ENCODE measurements at regions not wholly inside any gene's neighbourhood (a gene's known extent, or its start where the extent isn't known, plus 50 kb on each side); places are given as distances from the start of the nearest gene placed in this dataset.

- TF ChIP-seq REST (IDR thresholded peaks at IDR 0.05; ENCODE audit: insufficient read depth in 1 of 2, low read depth in 2 of 2, low read length in 2 of 2) (no peak), SIN3A (IDR thresholded peaks at IDR 0.05; ENCODE audit: borderline replicate concordance, insufficient read depth, low read length) (no peak), POLR2AphosphoS5 (IDR thresholded peaks at IDR 0.05; ENCODE audit: low read depth, low read length) (no peak), TAF1 (IDR thresholded peaks at IDR 0.05; ENCODE audit: borderline replicate concordance, insufficient read depth, low read length) (no peak), FOXP2 (optimal IDR thresholded peaks at IDR 0.05; ENCODE audit: borderline replicate concordance, extremely low read depth, extremely low read length, insufficient read depth) (no peak)
Observed at GRCh38 chr10:15985690-15986089, 125.4 kb upstream of the MINDY3 start.

Measured in PFSK-1 (cell line).